OCI-LY7 (cell line): ENCODE measurements at regions not wholly inside any gene's neighbourhood (a gene's known extent, or its start where the extent isn't known, plus 50 kb on each side); places are given as distances from the start of the nearest gene placed in this dataset.
"Not testable (repeated sequence)": the region's sequence is repeated elsewhere in the genome, so short reads cannot be mapped to it uniquely, and the experiment has no call there.

Experiments
- CTCF ChIP-seq: fragments of 200-600 bp; sonication (generic); conservative IDR thresholded peaks from 2 replicates; pipeline ENCODE4 v1.5.1; 2014; ENCODE audit warnings: mild to moderate bottlenecking, antibody characterized with exemption, low read length, moderate library complexity, mixed read lengths
- EZH2phosphoT487 ChIP-seq: fragments of 200-600 bp; sonication (generic); IDR thresholded peaks from 2 replicates; pipeline ENCODE4 v1.6.1; 2018; ENCODE audit warnings: low read depth, borderline replicate concordance, mild to moderate bottlenecking, mixed run types, antibody characterized with exemption, low read length, moderate library complexity, mixed read lengths

- TF ChIP-seq CTCF, EZH2phosphoT487: not testable (repeated sequence)
Measured at GRCh38 chr6:57708061-57708460, 390.6 kb downstream of the PRIM2 start.
